ENCODE measurements at regions not wholly inside any gene's neighbourhood (a gene's known extent, or its start where the extent isn't known, plus 50 kb on each side); places are given as distances from the start of the nearest gene placed in this dataset.

DNA sequence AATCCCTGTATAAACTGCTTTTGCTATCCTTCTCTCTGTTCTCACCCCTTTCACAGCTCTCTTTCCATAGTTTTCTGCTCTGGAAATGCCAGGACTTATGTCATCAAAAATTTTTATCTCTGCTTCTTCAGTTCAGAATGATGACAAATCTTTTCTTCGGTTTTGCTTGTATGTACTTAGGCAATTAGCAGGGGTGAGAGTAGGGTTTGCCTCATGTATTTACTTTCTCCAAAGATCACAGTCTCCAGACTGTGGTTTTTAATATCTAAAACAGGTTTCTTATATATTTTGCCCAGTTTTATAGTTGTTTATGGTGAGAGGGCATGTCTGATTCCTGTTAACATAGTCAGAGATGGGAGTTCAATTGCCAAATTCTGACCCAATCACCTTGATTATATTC, 235.4 kb upstream of the LYPLAL1 start:
- in situ Hi-C loops (cut with HindIII; ENCODE audit: low pct_ligation_motif_present, low sequenced_read_pairs) = no loop called here
- H3K4me3 ChIP-seq (ENCODE audit: low read depth, low read length) = no peak overlapping the region
- no peaks in the 10 kb centered on the region for H3K36me3 ChIP-seq (replicated peaks)
- no peak for TF ChIP-seq CTCF (IDR thresholded peaks at IDR 0.05; ENCODE audit: low read depth, low read length, missing control alignments)
- DNase-seq = no peak
- no peak overlapping the region for H3K27ac ChIP-seq
- H3K27me3 ChIP-seq (replicated peaks) = no peaks in the 10 kb centered on the region

DNA sequence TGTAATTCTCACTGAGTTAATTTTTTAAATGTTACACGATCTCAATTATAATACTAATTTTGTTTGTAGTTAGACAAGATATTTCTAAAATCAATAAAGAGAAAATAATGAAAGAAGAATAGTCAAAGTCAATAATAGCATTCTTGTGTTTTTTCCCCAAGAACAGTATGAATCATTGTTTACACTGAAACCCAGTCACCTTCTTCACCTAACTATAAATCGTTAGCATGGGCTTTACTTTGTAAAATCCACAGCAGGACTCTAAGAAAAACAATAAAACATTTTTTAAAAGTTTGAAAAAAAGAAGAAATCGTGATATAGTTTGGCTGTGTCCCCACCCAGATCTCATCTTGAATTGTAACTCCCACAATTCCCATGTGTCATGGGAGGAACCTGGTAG, 234.6 kb upstream of the LYPLAL1 start:
- DNase-seq = no peak
- Histone ChIP-seq H3K36me3 (replicated peaks) (no peaks in the 10 kb centered on the region), H3K4me3 (ENCODE audit: low read depth, low read length) (no peak overlapping the region), H3K27me3 (replicated peaks) (no peaks in the 10 kb centered on the region), H3K27ac (no peak overlapping the region)
- in situ Hi-C loops (cut with HindIII; ENCODE audit: low pct_ligation_motif_present, low sequenced_read_pairs) = no loop called here
- TF ChIP-seq CTCF (IDR thresholded peaks at IDR 0.05; ENCODE audit: low read depth, low read length, missing control alignments) = no peak

- Histone ChIP-seq H3K4me3 (ENCODE audit: low read depth, low read length) (no peak overlapping the region), H3K36me3 (replicated peaks) (no peaks in the 10 kb centered on the region), H3K27me3 (replicated peaks) (no peaks in the 10 kb centered on the region), H3K27ac (peak overlapping the region; percentile 9)
- TF ChIP-seq CTCF (IDR thresholded peaks at IDR 0.05; ENCODE audit: low read depth, low read length, missing control alignments) = no peak
- in situ Hi-C loops (cut with HindIII; ENCODE audit: low pct_ligation_motif_present, low sequenced_read_pairs) = no loop called here
- DNase-seq = peak; percentile 41
Observed at GRCh38 chr1:218942431-218942830, 231.2 kb upstream of the LYPLAL1 start.

DNA sequence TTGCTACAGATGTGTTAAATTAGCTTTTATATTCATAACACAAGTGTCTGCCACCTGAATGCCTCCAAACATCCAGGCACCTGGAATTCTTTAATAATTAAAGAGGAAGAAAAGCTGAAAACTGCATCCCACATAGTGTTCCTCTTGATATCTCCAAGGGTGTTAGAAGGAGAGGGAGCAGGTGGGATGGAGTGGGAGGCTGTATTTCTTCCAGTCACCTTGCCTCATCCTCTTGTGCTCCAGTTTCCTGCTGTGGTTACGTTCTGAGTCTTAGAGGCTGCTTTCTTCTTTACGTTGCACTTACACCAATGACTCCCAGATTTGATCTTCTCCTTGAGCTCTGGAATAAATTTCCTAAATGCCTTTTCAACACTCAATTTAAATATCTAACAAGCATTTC, 230.3 kb upstream of the LYPLAL1 start:
- DNase-seq = no peak
- in situ Hi-C loops (cut with HindIII; ENCODE audit: low pct_ligation_motif_present, low sequenced_read_pairs) = no loop called here
- Histone ChIP-seq H3K36me3 (replicated peaks) (no peaks in the 10 kb centered on the region), H3K4me3 (ENCODE audit: low read depth, low read length) (no peak overlapping the region), H3K27ac (no peak overlapping the region), H3K27me3 (replicated peaks) (no peaks in the 10 kb centered on the region)
- no peak for TF ChIP-seq CTCF (IDR thresholded peaks at IDR 0.05; ENCODE audit: low read depth, low read length, missing control alignments)

GRCh38 chr1:218945050-218945449, 228.6 kb upstream of the LYPLAL1 start:
- no peak for TF ChIP-seq CTCF (IDR thresholded peaks at IDR 0.05; ENCODE audit: low read depth, low read length, missing control alignments)
- Histone ChIP-seq H3K36me3 (replicated peaks) (no peaks in the 10 kb centered on the region), H3K27me3 (replicated peaks) (no peaks in the 10 kb centered on the region), H3K27ac (no peak overlapping the region), H3K4me3 (ENCODE audit: low read depth, low read length) (no peak overlapping the region)
- DNase-seq = peak; percentile 27
- in situ Hi-C loops (cut with HindIII; ENCODE audit: low pct_ligation_motif_present, low sequenced_read_pairs) = no loop called here

- in situ Hi-C loops (cut with HindIII; ENCODE audit: low pct_ligation_motif_present, low sequenced_read_pairs) = no loop called here
- no peaks in the 10 kb centered on the region for H3K36me3 ChIP-seq (replicated peaks)
- TF ChIP-seq CTCF (IDR thresholded peaks at IDR 0.05; ENCODE audit: low read depth, low read length, missing control alignments) = no peak
- H3K27ac ChIP-seq = no peak overlapping the region
- no peak overlapping the region for H3K4me3 ChIP-seq (ENCODE audit: low read depth, low read length)
- no peak for DNase-seq
- H3K27me3 ChIP-seq (replicated peaks) = no peaks in the 10 kb centered on the region
Observed at GRCh38 chr1:218946147-218946546, 227.5 kb upstream of the LYPLAL1 start.
